Mesenchymal stem cell (in vitro differentiated cells and primary cell): ENCODE measurements at regions not wholly inside any gene's neighbourhood (a gene's known extent, or its start where the extent isn't known, plus 50 kb on each side); places are given as distances from the start of the nearest gene placed in this dataset.

Experiments used
- DNase-seq: peaks from one replicate; pipeline ENCODE4 v3.0.0-alpha.2; 2013
- H2AFZ ChIP-seq: one replicate; pipeline ENCODE4 v1.6.1; 2013; ENCODE audit warnings: low read depth, mild to moderate bottlenecking, control low read depth, inconsistent platforms, low read length, moderate library complexity
- H2AK5ac ChIP-seq: 2 replicates; pipeline ENCODE4 v1.6.1; 2013; ENCODE audit warnings: low read length, moderate library complexity, mild to moderate bottlenecking, inconsistent platforms; ENCODE audit not compliant: severe bottlenecking
- H2BK120ac ChIP-seq: one replicate; pipeline ENCODE4 v1.6.1; 2013; ENCODE audit warnings: low read depth, mild to moderate bottlenecking, inconsistent platforms, low read length, moderate library complexity
- H2BK12ac ChIP-seq, 2 experiments: one replicate each; pipeline ENCODE4 v1.6.1; 2013; ENCODE audit warnings: inconsistent platforms in 2 of 2, low read length in 2 of 2, mild to moderate bottlenecking in 2 of 2, moderate library complexity in 2 of 2, control low read depth in 1 of 2
- H2BK15ac ChIP-seq: one replicate; pipeline ENCODE4 v1.6.1; 2013; ENCODE audit warnings: mild to moderate bottlenecking, low read depth, inconsistent platforms; ENCODE audit not compliant: poor library complexity, severe bottlenecking
- H2BK5ac ChIP-seq: 2 replicates; pipeline ENCODE4 v1.6.1; 2013; ENCODE audit warnings: low read depth, mild to moderate bottlenecking, low read length, control low read depth, inconsistent platforms; ENCODE audit not compliant: poor library complexity, severe bottlenecking
- H3K14ac ChIP-seq, 2 experiments: one replicate each; pipeline ENCODE4 v1.6.1; 2013; ENCODE audit warnings: inconsistent platforms in 2 of 2, low read length in 2 of 2, control low read depth in 1 of 2, mild to moderate bottlenecking in 1 of 2, moderate library complexity in 1 of 2
- H3K18ac ChIP-seq, 2 experiments: one replicate each; pipeline ENCODE4 v1.6.1; 2013; ENCODE audit warnings: inconsistent platforms in 2 of 2, low read length in 2 of 2, control low read depth in 1 of 2, low read depth in 1 of 2, mild to moderate bottlenecking in 1 of 2
- H3K23ac ChIP-seq, 2 experiments: one replicate each; pipeline ENCODE4 v1.6.1; 2013; ENCODE audit warnings: inconsistent platforms in 2 of 2, low read length in 2 of 2, mild to moderate bottlenecking in 2 of 2, moderate library complexity in 2 of 2, control low read depth in 1 of 2
- H3K27ac ChIP-seq: 2 replicates; pipeline ENCODE4 v1.5.1; 2013; ENCODE audit warnings: mild to moderate bottlenecking, moderate library complexity, low read length, control low read depth, inconsistent platforms; ENCODE audit not compliant: poor library complexity, severe bottlenecking
- H3K27me3 ChIP-seq, 2 experiments: 2 replicates each; pipeline versions ENCODE4 v1.6.1 to v1.7.0; 2013; ENCODE audit warnings: low read length in 2 of 2, mild to moderate bottlenecking in 2 of 2, moderate library complexity in 2 of 2, control low read depth in 1 of 2, inconsistent platforms in 1 of 2; ENCODE audit not compliant: control insufficient read depth in 1 of 2, insufficient read depth in 1 of 2
- H3K36me3 ChIP-seq, 2 experiments: 2 replicates each; pipeline versions ENCODE4 v1.6.1 to v1.7.0; 2013; ENCODE audit warnings: low read length in 2 of 2, control low read depth in 1 of 2, inconsistent platforms in 1 of 2, low read depth in 1 of 2, mild to moderate bottlenecking in 1 of 2; ENCODE audit not compliant: insufficient read depth in 2 of 2, control insufficient read depth in 1 of 2
- H3K4ac ChIP-seq, 2 experiments: one replicate each; pipeline ENCODE4 v1.6.1; 2013; ENCODE audit warnings: inconsistent platforms in 2 of 2, low read length in 2 of 2, mild to moderate bottlenecking in 2 of 2, moderate library complexity in 2 of 2, control low read depth in 1 of 2, low read depth in 1 of 2
- H3K4me1 ChIP-seq: 2 replicates; pipeline ENCODE4 v1.6.1; 2013; ENCODE audit warnings: low read depth, low read length, control low read depth; ENCODE audit not compliant: control insufficient read depth, insufficient read depth
- H3K4me2 ChIP-seq: 2 replicates; pipeline ENCODE4 v1.6.1; 2013; ENCODE audit warnings: low read length, mild to moderate bottlenecking, inconsistent platforms; ENCODE audit not compliant: poor library complexity, severe bottlenecking
- H3K4me3 ChIP-seq, 2 experiments: 2 replicates each; pipeline versions ENCODE4 v1.5.1 to v1.7.0; 2013; ENCODE audit warnings: low read length in 2 of 2, mild to moderate bottlenecking in 2 of 2, control low read depth in 1 of 2, low read depth in 1 of 2; ENCODE audit not compliant: insufficient read depth in 1 of 2
- H3K79me1 ChIP-seq: replicated peaks from 2 replicates; pipeline ENCODE4 v1.6.1; 2013; ENCODE audit warnings: mild to moderate bottlenecking, control low read depth, low read length, inconsistent platforms; ENCODE audit not compliant: poor library complexity, severe bottlenecking
- H3K9ac ChIP-seq: 2 replicates; pipeline ENCODE4 v1.7.0; 2013; ENCODE audit warnings: mild to moderate bottlenecking, low read length, moderate library complexity
- H3K9me3 ChIP-seq: 2 replicates; pipeline ENCODE4 v1.7.0; 2013; ENCODE audit warnings: mild to moderate bottlenecking, low read length; ENCODE audit not compliant: control insufficient read depth
- H4K8ac ChIP-seq: one replicate; pipeline ENCODE4 v1.6.1; 2013; ENCODE audit warnings: inconsistent platforms, mild to moderate bottlenecking, low read length, moderate library complexity
- H4K91ac ChIP-seq: one replicate; pipeline ENCODE4 v1.6.1; 2013; ENCODE audit warnings: mild to moderate bottlenecking, low read length, inconsistent platforms
- WGBS: methylation state at CpG from one replicate; pipeline ENCODE4 v1.1.7; 2013; ENCODE audit warnings: mixed read lengths; 5-methylcytosine and 5-hydroxymethylcytosine counted together

- Histone ChIP-seq H3K27ac (peak overlapping the region; percentile 25), H4K91ac (no peak overlapping the region), H3K14ac (no peak overlapping the region), H2AFZ (no peak overlapping the region), H2BK5ac (no peak overlapping the region), H2BK120ac (no peak overlapping the region), H3K4me1 (peaks cover 3% of the 10 kb centered on the region), H2BK15ac (no peak overlapping the region), H3K4me3 (no peak overlapping the region), H3K79me1 (no peaks in the 10 kb centered on the region), H3K9ac (no peak overlapping the region), H3K27me3 (peaks cover 0 to 42% of the 10 kb centered on the region in 2 experiments), H3K23ac (no peak overlapping the region), H3K18ac (no peak overlapping the region), H3K4ac (no peak overlapping the region), H2BK12ac (no peak overlapping the region), H4K8ac (no peak overlapping the region), H3K4me2 (no peak overlapping the region), H3K9me3 (peaks cover 4% of the 10 kb centered on the region), H3K36me3 (no peaks in the 10 kb centered on the region), H2AK5ac (no peak overlapping the region)
- WGBS, result 86% methylated on average over 1 of the region's 1 CpG
- DNase-seq, result no peak
Measured at GRCh38 chr6:87919001-87919400, 128.6 kb upstream of the SPACA1 start.

DNA sequence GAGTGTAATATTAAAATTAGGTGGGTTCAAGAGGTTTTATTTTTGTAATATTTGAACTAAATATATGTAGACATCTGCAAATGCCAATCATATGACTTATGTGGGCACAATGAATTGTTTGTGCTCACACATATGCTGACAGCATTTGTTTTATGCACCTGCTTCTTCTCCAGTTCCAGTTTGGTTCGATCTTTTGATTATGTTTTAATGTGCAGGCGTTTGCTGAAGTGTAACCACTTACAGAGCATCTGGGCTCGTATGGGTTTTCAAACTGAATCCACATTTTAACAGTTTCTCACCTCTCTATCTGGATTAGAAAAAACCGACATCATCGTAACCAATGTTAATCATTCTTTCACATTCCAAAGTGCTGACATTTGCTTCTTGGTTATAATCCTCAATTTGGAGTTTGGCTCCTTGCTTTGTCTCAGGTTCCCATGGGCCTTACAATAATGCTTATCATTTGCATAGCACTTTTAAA lies 129.1 kb upstream of the SPACA1 start:
- no peak overlapping the region for H3K4me3 ChIP-seq

GRCh38 chr6:87917886-87918285 lies 129.8 kb upstream of the SPACA1 start:
- 63% methylated on average over 1 of the region's 1 CpG for WGBS
- Histone ChIP-seq H3K79me1 (no peaks in the 10 kb centered on the region), H3K27ac (no peak overlapping the region), H2BK12ac (no peak overlapping the region), H3K4me1 (peaks cover under 1% of the 10 kb centered on the region), H2AFZ (no peak overlapping the region), H2BK5ac (no peak overlapping the region), H3K9ac (no peak overlapping the region), H2AK5ac (no peak overlapping the region), H4K91ac (no peak overlapping the region), H3K9me3 (peaks cover 4% of the 10 kb centered on the region), H3K4me3 (no peak overlapping the region), H3K4ac (no peak overlapping the region), H3K23ac (no peak overlapping the region), H3K4me2 (no peak overlapping the region), H2BK120ac (no peak overlapping the region), H4K8ac (no peak overlapping the region), H3K14ac (no peak overlapping the region), H3K36me3 (no peaks in the 10 kb centered on the region), H3K18ac (no peak overlapping the region), H3K27me3 (peaks cover 0 to 47% of the 10 kb centered on the region in 2 experiments), H2BK15ac (no peak overlapping the region)
- no peak for DNase-seq

More for the DNA sequence above, 129.1 kb upstream of the SPACA1 start:
- Histone ChIP-seq H3K36me3 (no peaks in the 10 kb centered on the region), H3K4ac (no peak overlapping the region), H3K4me2 (peak overlapping the region; percentile 25), H3K23ac (no peak overlapping the region), H2BK15ac (no peak overlapping the region), H3K9me3 (peaks cover 4% of the 10 kb centered on the region), H2BK120ac (no peak overlapping the region), H2BK12ac (no peak overlapping the region), H2AK5ac (no peak overlapping the region), H4K91ac (no peak overlapping the region), H3K27ac (peak overlapping the region; percentile 70), H4K8ac (no peak overlapping the region), H3K4me1 (peaks cover 3% of the 10 kb centered on the region), H2AFZ (no peak overlapping the region), H3K27me3 (peaks cover 0 to 47% of the 10 kb centered on the region in 2 experiments), H3K18ac (no peak overlapping the region), H3K9ac (no peak overlapping the region), H3K14ac (no peak overlapping the region), H3K79me1 (no peaks in the 10 kb centered on the region), H2BK5ac (no peak overlapping the region)
- no peak for DNase-seq
- 70% methylated on average over 5 of the region's 5 CpGs for WGBS

DNA sequence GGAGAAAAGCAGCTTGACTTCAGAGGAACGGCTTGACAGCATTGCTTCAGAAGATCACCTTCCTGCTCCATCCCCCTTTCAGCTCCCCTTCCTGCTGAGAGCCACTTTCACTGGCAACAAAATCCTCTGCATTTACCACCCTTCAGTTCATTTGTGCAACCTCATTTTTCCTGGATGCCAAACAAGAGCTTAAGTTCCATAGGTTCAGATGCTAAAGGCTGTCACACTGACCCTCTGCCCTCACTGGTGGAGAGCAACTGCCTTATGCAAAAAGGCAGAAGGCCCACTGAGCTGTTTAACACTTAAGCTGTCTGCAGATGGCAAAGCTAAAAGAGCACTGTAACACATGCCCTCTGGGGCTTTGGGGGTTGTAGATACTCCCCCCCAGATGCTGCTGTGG lies 131.2 kb upstream of the SPACA1 start:
- Histone ChIP-seq H3K9ac (no peak overlapping the region), H2BK120ac (no peak overlapping the region), H2BK5ac (no peak overlapping the region), H3K18ac (no peak overlapping the region), H3K36me3 (no peaks in the 10 kb centered on the region), H4K8ac (no peak overlapping the region), H3K4me3 (no peak overlapping the region), H3K4me1 (no peaks in the 10 kb centered on the region), H3K14ac (no peak overlapping the region), H3K27ac (no peak overlapping the region), H2BK15ac (no peak overlapping the region), H4K91ac (no peak overlapping the region), H2AFZ (no peak overlapping the region), H3K4me2 (no peak overlapping the region), H2AK5ac (no peak overlapping the region), H3K79me1 (no peaks in the 10 kb centered on the region), H3K27me3 (peaks cover 0 to 51% of the 10 kb centered on the region in 2 experiments), H3K9me3 (peaks cover 4% of the 10 kb centered on the region), H2BK12ac (no peak overlapping the region), H3K23ac (no peak overlapping the region), H3K4ac (no peak overlapping the region)
- DNase-seq, result no peak
- WGBS, result 76% methylated on average over 1 of the region's 1 CpG
